Ovary (tissue), 7 donors: ENCODE measurements at regions not wholly inside any gene's neighbourhood (a gene's known extent, or its start where the extent isn't known, plus 50 kb on each side); places are given as distances from the start of the nearest gene placed in this dataset.

Experiments
- DNase-seq, 5 donors: peaks; one replicate each; pipeline ENCODE4 v3.0.0-alpha.2; 2019 to 2020
- H3K27ac ChIP-seq, 2 donors: fragments of 200-600 bp; one replicate each; pipeline versions ENCODE4 v1.5.1 to v1.8.0; 2019 to 2022
- H3K27me3 ChIP-seq: fragments of 200-600 bp; one replicate; pipeline ENCODE4 v1.8.0; 2022
- H3K36me3 ChIP-seq: fragments of 200-600 bp; sonication (generic); one replicate; pipeline ENCODE4 v1.5.1; 2019
- H3K4me1 ChIP-seq: one replicate; pipeline ENCODE4 v1.8.1; 2013; ENCODE audit warnings: mild to moderate bottlenecking, moderate library complexity; ENCODE audit not compliant: insufficient read depth
- H3K4me3 ChIP-seq: fragments of 200-600 bp; sonication (generic); one replicate; pipeline ENCODE4 v1.5.1; 2017
- H3K9me3 ChIP-seq, 2 donors: fragments of 200-600 bp in 1 of 2; sonication (generic) in 1 of 2; one replicate each; pipeline versions ENCODE4 v1.5.1 to v1.8.1; 2013 to 2019; ENCODE audit warnings: mild to moderate bottlenecking in 1 of 2, moderate library complexity in 1 of 2
- CTCF ChIP-seq, 3 donors: fragments of 450-650 bp in 2 of 3; fragments of 200-600 bp in 1 of 3; IDR thresholded peaks; one replicate each; pipeline versions ENCODE4 v1.5.1 to v1.8.0; 2016 to 2022; ENCODE audit warnings: antibody characterized with exemption in 3 of 3, mild to moderate bottlenecking in 1 of 3
- EP300 ChIP-seq: sonication (generic); formaldehyde crosslinking; IDR thresholded peaks from one replicate; pipeline ENCODE4 v1.6.1; 2017; ENCODE audit warnings: antibody characterized with exemption
- POLR2A ChIP-seq: fragments of 450-650 bp; IDR thresholded peaks from one replicate; pipeline ENCODE4 v1.6.1; 2017; ENCODE audit warnings: antibody characterized with exemption, mild to moderate bottlenecking, moderate library complexity
- WGBS, 3 donors: extraction: QIAGEN DNeasy Blood & Tissue Kit in 1 of 3; methylation state at CpG; one replicate each; pipeline versions ENCODE4 v1.1.5 to v1.1.7; 2013 to 2017; 5-methylcytosine and 5-hydroxymethylcytosine counted together
- intact Hi-C, 4 donors: fragments of 100-400 bp; cut with DNase I; formaldehyde crosslinking; loops; one replicate each; pipeline versions ENCODE4 v1.11.0 to v1.15.1; 2022 to 2023
- donor health status: DM: no; HTN: no; CAD: no; lungs with moderate emphysema.
- donor health status: DM: no; HTN: no; CAD: no.
- donor health status: Bipolar disorder and iron deficiency.
- donor health status: DM: no; HTN: no; CAD: no.
- donor health status: DM: yes; HTN: yes; CAD: no.

DNA sequence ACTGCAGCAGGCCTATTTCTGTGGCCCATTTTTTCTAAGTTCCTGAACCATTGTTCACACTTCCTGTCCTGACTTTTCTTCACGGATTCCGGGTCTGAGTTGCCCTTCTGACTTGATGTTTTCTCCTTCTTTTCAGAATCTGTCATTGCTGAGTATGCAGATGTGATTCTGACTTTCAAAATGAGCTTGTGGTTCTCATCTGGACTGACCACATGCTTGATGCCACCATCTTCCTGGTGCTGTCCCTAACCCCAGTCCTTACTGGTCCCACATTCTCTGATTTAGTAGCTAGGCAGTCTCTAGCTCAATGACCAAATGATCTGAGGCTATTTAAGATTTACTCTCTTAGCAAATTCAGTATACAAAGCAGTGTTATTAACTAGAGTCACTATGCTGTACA, 822.3 kb upstream of the TENM3 start:
- no peak for DNase-seq
- Histone ChIP-seq H3K36me3 (no peaks in the 10 kb centered on the region), H3K4me3 (no peak overlapping the region), H3K9me3 (no peaks in the 10 kb centered on the region), H3K27ac (no peak overlapping the region), H3K4me1 (no peaks in the 10 kb centered on the region), H3K27me3 (no peaks in the 10 kb centered on the region)
- intact Hi-C loops = no loop called here
- 73 to 79% (median 75%) methylated on average over 2 of the region's 2 CpGs for WGBS, 3 donors
- TF ChIP-seq EP300 (no peak), POLR2A (no peak), CTCF (IDR thresholded peaks at IDR 0.05) (no peak)

DNA sequence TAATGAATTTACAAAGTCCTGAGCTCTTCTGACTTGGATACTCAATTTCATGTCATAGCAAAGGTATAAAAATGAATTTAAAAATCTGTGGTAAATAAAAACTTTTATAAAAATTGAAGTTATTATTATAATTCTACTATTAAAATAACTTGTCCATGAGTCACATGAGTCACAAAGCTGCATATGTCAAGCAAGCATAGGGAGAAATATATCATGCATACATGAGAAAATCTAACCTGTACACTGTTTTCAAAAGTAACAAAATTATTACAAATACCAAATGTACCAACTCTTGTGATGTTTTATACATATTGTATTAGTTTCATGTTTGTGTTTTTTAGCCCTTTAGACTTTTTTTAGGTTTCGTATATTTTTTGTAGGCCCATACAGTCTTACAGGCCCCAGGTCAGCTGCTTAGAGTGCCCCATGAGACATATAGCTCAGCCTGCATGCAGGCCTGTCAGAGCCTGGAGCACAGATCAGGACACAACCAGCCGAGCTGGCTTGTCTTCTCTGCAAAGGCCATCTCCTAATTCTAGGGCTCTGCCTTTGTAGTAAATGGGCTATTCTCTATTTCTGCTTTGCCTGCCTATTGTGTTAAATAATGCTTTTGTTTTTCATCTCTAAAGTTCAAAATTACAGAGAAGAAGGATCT, 818.7 kb upstream of the TENM3 start:
- Histone ChIP-seq H3K4me3 (no peak overlapping the region), H3K27ac (no peak overlapping the region), H3K36me3 (no peaks in the 10 kb centered on the region), H3K27me3 (no peaks in the 10 kb centered on the region), H3K4me1 (no peaks in the 10 kb centered on the region), H3K9me3 (no peaks in the 10 kb centered on the region)
- no peak for TF ChIP-seq CTCF (IDR thresholded peaks at IDR 0.05)
- no peak for TF ChIP-seq EP300
- no peak for TF ChIP-seq POLR2A
- intact Hi-C loops = no loop called here
- no peak for DNase-seq
- WGBS, 3 donors = 34 to 87% (median 54%) methylated on average over 2 of the region's 2 CpGs

GRCh38 chr4:181427076-181427475, 816.1 kb upstream of the TENM3 start:
- intact Hi-C loops = no loop called here
- WGBS, 3 donors = 54 to 80% (median 78%) methylated on average over 3 of the region's 3 CpGs
- Histone ChIP-seq H3K9me3 (no peaks in the 10 kb centered on the region), H3K36me3 (no peaks in the 10 kb centered on the region), H3K4me3 (no peak overlapping the region), H3K27ac (no peak overlapping the region), H3K27me3 (no peaks in the 10 kb centered on the region), H3K4me1 (no peaks in the 10 kb centered on the region)
- TF ChIP-seq CTCF (IDR thresholded peaks at IDR 0.05) (no peak), EP300 (no peak), POLR2A (no peak)
- DNase-seq = no peak

- intact Hi-C loops = no loop called here
- Histone ChIP-seq H3K36me3 (no peaks in the 10 kb centered on the region), H3K27ac (no peak overlapping the region), H3K4me1 (no peaks in the 10 kb centered on the region), H3K9me3 (no peaks in the 10 kb centered on the region), H3K27me3 (no peaks in the 10 kb centered on the region), H3K4me3 (no peak overlapping the region)
- 3 to 20% (median 6%) methylated on average over 1 of the region's 1 CpG for WGBS, 3 donors
- no peak for TF ChIP-seq POLR2A
- no peak for TF ChIP-seq CTCF (IDR thresholded peaks at IDR 0.05)
- TF ChIP-seq EP300 = no peak
- no peak for DNase-seq
These were observed 812.2 kb upstream of the TENM3 start for GRCh38 chr4:181431006-181431405.
